SK-N-SH (cell line): ENCODE measurements at regions not wholly inside any gene's neighbourhood (a gene's known extent, or its start where the extent isn't known, plus 50 kb on each side); places are given as distances from the start of the nearest gene placed in this dataset.

ENCODE experiments used
- CTCF ChIP-seq: fragments of 200-600 bp; sonication (generic); IDR thresholded peaks from 2 replicates; pipeline ENCODE4 v1.6.1; 2017; ENCODE audit warnings: antibody characterized with exemption, mild to moderate bottlenecking, moderate library complexity
- GABPA ChIP-seq: IDR thresholded peaks from 2 replicates; pipeline ENCODE4 v1.4.0; 2012; ENCODE audit warnings: low read depth, mild to moderate bottlenecking
- JUND ChIP-seq: IDR thresholded peaks from 2 replicates; pipeline ENCODE4 v1.4.0; 2012
- POLR2AphosphoS5 ChIP-seq: IDR thresholded peaks from 2 replicates; pipeline ENCODE4 v1.6.1; 2012; ENCODE audit warnings: low read depth, low read length

GRCh38 chr1:191851799-191852595 lies 306.3 kb upstream of the RGS18 start:
- TF ChIP-seq CTCF (no peak), POLR2AphosphoS5 (no peak), GABPA (no peak), JUND (no peak)
